ENCODE measurements at regions not wholly inside any gene's neighbourhood (a gene's known extent, or its start where the extent isn't known, plus 50 kb on each side); places are given as distances from the start of the nearest gene placed in this dataset.

DNA sequence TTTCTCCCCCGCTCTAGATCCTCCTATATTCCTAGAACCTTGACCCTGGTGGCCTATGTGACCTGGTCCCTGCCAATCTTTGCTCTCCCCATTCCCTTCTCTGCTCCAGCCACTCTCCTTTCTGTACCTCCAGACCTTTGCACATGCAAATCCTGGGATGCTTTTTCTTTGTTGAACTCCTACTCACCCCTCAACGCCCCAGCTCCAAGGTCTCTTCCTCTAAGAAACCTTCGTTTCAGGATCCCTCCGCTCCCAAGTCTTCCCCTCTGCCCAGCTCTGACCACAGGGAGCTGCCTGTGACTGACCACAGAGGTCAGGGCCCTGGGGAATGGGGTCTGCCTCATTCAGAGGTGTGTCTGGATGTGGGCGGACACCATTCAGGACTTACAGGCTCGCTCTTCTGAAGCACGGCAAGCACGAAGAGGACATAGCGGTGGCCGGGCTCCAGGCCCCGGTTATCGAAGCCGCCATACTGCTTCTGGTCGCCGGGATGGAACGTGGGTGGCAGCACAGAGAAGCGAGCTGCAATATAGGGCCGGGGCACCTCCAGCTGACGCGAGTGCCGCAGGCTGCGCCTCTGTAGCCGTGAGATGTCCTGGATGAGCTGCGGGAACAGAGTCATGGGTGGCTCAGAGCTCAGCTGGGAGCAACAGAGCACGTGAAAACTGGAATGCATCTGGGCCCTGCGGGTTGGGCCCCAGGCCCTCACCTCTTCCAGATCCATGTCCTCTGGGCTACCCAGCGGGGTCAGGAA, 120.9 kb downstream of the PTPRS start:
- Histone ChIP-seq H3K27ac (no peak overlapping the region), H3K9me3 (ENCODE audit: low read depth) (no peaks in the 10 kb centered on the region)

DNA sequence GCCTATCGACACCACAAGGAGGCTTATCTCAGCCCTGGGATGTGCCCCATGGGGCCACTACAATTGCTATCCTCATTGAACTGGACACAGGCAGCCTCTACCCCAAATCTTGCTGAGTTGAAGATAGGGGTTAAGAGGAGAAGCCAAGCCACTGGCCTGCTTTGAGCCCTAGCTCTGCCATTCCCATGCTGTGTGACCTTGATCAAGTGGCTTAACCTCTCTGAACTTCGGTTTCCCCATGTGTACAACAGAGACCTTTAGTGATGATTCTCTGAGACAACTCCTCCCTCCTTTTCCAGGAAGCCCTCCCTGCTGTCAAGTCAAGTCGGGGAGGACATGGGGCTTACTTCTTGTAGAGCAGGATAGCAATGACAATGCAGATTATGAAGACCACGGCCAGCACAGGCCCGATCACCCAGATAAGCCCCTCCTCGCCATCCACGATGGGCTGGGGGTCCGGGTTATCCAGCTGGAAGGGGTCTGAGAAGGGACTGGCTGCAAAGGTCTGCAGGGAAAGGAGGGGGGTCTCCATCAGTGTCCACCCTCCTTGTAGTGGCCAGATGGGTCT, 121.6 kb downstream of the PTPRS start:
- DNase-seq = no peak
- no peaks in the 10 kb centered on the region for H3K27me3 ChIP-seq (replicated peaks; ENCODE audit: insufficient read depth)
- in situ Hi-C loops (cut with MboI) = no loop called here
- no peaks in the 10 kb centered on the region for H3F3A ChIP-seq (ENCODE audit: insufficient read depth)
- 83 to 84% methylated on average over 8 of the region's 8 CpGs for WGBS, 2 experiments (ENCODE audit: low coverage in 1 of 2, low lambda C conversion rate in 2 of 2, missing lambda C conversion rate in 2 of 2)
- no peaks in the 10 kb centered on the region for H3K4me1 ChIP-seq (ENCODE audit: insufficient read depth)
- H3K4me2 ChIP-seq (ENCODE audit: unreplicated experiment) = no peak overlapping the region
- peaks cover 41% of the 10 kb centered on the region for H3K36me3 ChIP-seq (ENCODE audit: low read depth)
- H3K79me2 ChIP-seq (ENCODE audit: insufficient read depth) = no peaks in the 10 kb centered on the region
- no peaks in the 10 kb centered on the region for H4K20me1 ChIP-seq (ENCODE audit: insufficient read depth)
- no peak overlapping the region for H3K4me3 ChIP-seq
- no peak overlapping the region for H3K9ac ChIP-seq
- no peak for TF ChIP-seq EZH2 (IDR thresholded peaks at IDR 0.05; ENCODE audit: insufficient read depth, poor library complexity, severe bottlenecking)
- no peak for TF ChIP-seq EZH2phosphoT487 (IDR thresholded peaks at IDR 0.05; ENCODE audit: insufficient read depth, low read depth)
- no peak overlapping the region for H2AFZ ChIP-seq
- no peaks in the 10 kb centered on the region for H3K9me3 ChIP-seq (ENCODE audit: low read depth)
- H3K9me2 ChIP-seq (ENCODE audit: insufficient read depth) = no peaks in the 10 kb centered on the region
- no peak overlapping the region for H3K27ac ChIP-seq

More for the DNA sequence above, 120.9 kb downstream of the PTPRS start:
- WGBS, 2 experiments (ENCODE audit: low coverage in 1 of 2, low lambda C conversion rate in 2 of 2, missing lambda C conversion rate in 2 of 2) = 96 to 97% methylated on average over 27 of the region's 27 CpGs
- peaks cover 34% of the 10 kb centered on the region for H3K36me3 ChIP-seq (ENCODE audit: low read depth)
- H3K79me2 ChIP-seq (ENCODE audit: insufficient read depth) = no peaks in the 10 kb centered on the region
- no peaks in the 10 kb centered on the region for H3K9me2 ChIP-seq (ENCODE audit: insufficient read depth)
- no peak overlapping the region for H2AFZ ChIP-seq
- DNase-seq = no peak
- H3K4me1 ChIP-seq (ENCODE audit: insufficient read depth) = no peaks in the 10 kb centered on the region
- TF ChIP-seq EZH2 (IDR thresholded peaks at IDR 0.05; ENCODE audit: insufficient read depth, poor library complexity, severe bottlenecking) (no peak), EZH2phosphoT487 (IDR thresholded peaks at IDR 0.05; ENCODE audit: insufficient read depth, low read depth) (no peak)
- H3F3A ChIP-seq (ENCODE audit: insufficient read depth) = no peaks in the 10 kb centered on the region
- no peaks in the 10 kb centered on the region for H4K20me1 ChIP-seq (ENCODE audit: insufficient read depth)
- no peak overlapping the region for H3K4me2 ChIP-seq (ENCODE audit: unreplicated experiment)
- H3K27me3 ChIP-seq (replicated peaks; ENCODE audit: insufficient read depth) = no peaks in the 10 kb centered on the region
- H3K9ac ChIP-seq = no peak overlapping the region
- H3K4me3 ChIP-seq = no peak overlapping the region
- in situ Hi-C loops (cut with MboI) = no loop called here

DNA sequence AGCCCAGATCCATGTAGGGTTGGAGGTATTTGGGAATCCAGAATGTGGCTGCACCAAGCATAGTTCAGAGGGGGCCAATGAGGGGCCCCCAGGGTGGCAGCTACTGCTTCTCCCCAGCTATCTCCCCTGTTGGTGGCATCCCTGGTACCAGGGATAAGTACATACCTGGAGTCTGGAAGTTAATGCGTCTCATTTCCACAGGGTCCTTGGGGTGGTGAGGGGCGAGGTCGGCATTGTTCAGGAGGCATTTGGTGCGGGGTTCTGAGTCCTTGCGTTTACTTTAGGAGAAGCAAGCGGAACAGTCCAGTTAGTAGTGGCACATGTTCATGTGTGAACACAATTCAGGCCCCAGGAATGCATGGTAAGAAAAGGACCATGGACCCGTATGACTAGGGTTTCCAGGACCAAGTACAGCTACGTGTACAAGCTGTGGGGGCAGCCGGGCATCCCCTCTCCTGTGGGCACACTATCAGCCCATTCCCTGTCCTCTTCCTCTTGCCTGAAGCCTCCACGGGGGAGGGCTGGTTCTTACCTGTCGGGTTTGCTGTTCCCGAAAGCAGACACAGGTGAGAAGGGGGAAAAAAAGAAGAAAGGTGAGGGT, 122.3 kb downstream of the PTPRS start:
- Histone ChIP-seq H3K4me3 (no peak overlapping the region), H3F3A (ENCODE audit: insufficient read depth) (no peaks in the 10 kb centered on the region), H3K9me3 (ENCODE audit: low read depth) (no peaks in the 10 kb centered on the region), H3K9ac (no peak overlapping the region), H3K4me2 (ENCODE audit: unreplicated experiment) (no peak overlapping the region), H3K36me3 (ENCODE audit: low read depth) (peaks cover 48% of the 10 kb centered on the region), H3K79me2 (ENCODE audit: insufficient read depth) (no peaks in the 10 kb centered on the region), H3K27me3 (replicated peaks; ENCODE audit: insufficient read depth) (no peaks in the 10 kb centered on the region), H3K9me2 (ENCODE audit: insufficient read depth) (no peaks in the 10 kb centered on the region), H3K4me1 (ENCODE audit: insufficient read depth) (no peaks in the 10 kb centered on the region), H4K20me1 (ENCODE audit: insufficient read depth) (no peaks in the 10 kb centered on the region), H3K27ac (no peak overlapping the region), H2AFZ (no peak overlapping the region)
- in situ Hi-C loops (cut with MboI) = no loop called here
- WGBS, 2 experiments (ENCODE audit: low coverage in 1 of 2, low lambda C conversion rate in 2 of 2, missing lambda C conversion rate in 2 of 2) = 98 to 100% methylated on average over 12 of the region's 12 CpGs
- TF ChIP-seq EZH2phosphoT487 (IDR thresholded peaks at IDR 0.05; ENCODE audit: insufficient read depth, low read depth) (no peak), EZH2 (IDR thresholded peaks at IDR 0.05; ENCODE audit: insufficient read depth, poor library complexity, severe bottlenecking) (no peak)
- no peak for DNase-seq

GRCh38 chr19:5217171-5217570, 123.4 kb downstream of the PTPRS start:
- H4K20me1 ChIP-seq (ENCODE audit: insufficient read depth) = no peaks in the 10 kb centered on the region
- WGBS, 2 experiments (ENCODE audit: low coverage in 1 of 2, low lambda C conversion rate in 2 of 2, missing lambda C conversion rate in 2 of 2) = 92% methylated on average over 4 of the region's 4 CpGs
- no peaks in the 10 kb centered on the region for H3K4me1 ChIP-seq (ENCODE audit: insufficient read depth)
- no peaks in the 10 kb centered on the region for H3K79me2 ChIP-seq (ENCODE audit: insufficient read depth)
- H3K27ac ChIP-seq = no peak overlapping the region
- in situ Hi-C loops (cut with MboI) = no loop called here
- H2AFZ ChIP-seq = no peak overlapping the region
- no peak overlapping the region for H3K9ac ChIP-seq
- H3K9me3 ChIP-seq (ENCODE audit: low read depth) = no peaks in the 10 kb centered on the region
- H3K9me2 ChIP-seq (ENCODE audit: insufficient read depth) = no peaks in the 10 kb centered on the region
- peaks cover 50% of the 10 kb centered on the region for H3K36me3 ChIP-seq (ENCODE audit: low read depth)
- no peak overlapping the region for H3K4me3 ChIP-seq
- H3F3A ChIP-seq (ENCODE audit: insufficient read depth) = no peaks in the 10 kb centered on the region
- H3K4me2 ChIP-seq (ENCODE audit: unreplicated experiment) = no peak overlapping the region
- TF ChIP-seq EZH2phosphoT487 (IDR thresholded peaks at IDR 0.05; ENCODE audit: insufficient read depth, low read depth) = no peak
- no peak for TF ChIP-seq EZH2 (IDR thresholded peaks at IDR 0.05; ENCODE audit: insufficient read depth, poor library complexity, severe bottlenecking)
- DNase-seq = no peak
- no peaks in the 10 kb centered on the region for H3K27me3 ChIP-seq (replicated peaks; ENCODE audit: insufficient read depth)
